ENCODE measurements at regions not wholly inside any gene's neighbourhood (a gene's known extent, or its start where the extent isn't known, plus 50 kb on each side); places are given as distances from the start of the nearest gene placed in this dataset.

- TF ChIP-seq CTCF (IDR thresholded peaks at IDR 0.05) (no peak), POLR2AphosphoS5 (IDR thresholded peaks at IDR 0.05) (no peak)
Observed at GRCh38 chr4:124015766-124016165, 619.2 kb downstream of the SPRY1 start.

Measured in upper lobe of left lung (tissue), 4 donors.